ENCODE measurements at regions not wholly inside any gene's neighbourhood (a gene's known extent, or its start where the extent isn't known, plus 50 kb on each side); places are given as distances from the start of the nearest gene placed in this dataset.
A peak's percentile ranks its signal among the peaks of the same experiment; 100 is the strongest.

DNA sequence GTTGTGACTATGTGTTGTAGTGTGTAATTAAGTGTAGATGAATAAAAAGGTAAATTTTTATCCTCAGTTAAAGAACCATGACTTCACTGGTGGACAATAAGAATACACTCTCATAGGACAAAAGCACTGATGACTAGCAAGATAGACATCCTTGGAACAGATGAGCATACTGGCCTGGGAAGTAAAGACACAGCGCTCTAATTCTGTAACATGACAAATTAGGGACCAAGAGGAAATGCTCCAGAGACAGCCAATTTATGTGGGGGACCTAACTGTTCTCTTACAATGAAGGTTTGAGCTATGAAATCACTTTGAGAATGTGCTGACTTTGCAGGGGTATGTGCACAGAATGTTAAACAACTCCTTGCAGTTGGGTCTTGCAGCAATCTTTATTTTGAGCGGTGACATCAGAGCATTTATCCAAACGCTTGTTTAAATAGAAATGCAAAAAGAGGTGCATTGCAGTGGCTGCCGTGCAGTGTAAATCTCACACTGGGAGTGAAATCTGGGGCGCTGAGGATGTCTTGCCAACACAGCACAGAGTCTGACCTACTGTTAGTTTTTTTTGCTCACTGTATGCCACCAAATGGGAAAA, 109.3 kb downstream of the MAGEC2 start:
- no peak overlapping the region for H3K27ac ChIP-seq
- no peak overlapping the region for H2AFZ ChIP-seq
- ChIA-PET CTCF (no interaction called here), POLR2A (ENCODE audit: unreplicated experiment) (no interaction called here)
- no peaks in the 10 kb centered on the region for H3K79me2 ChIP-seq (ENCODE audit: low read depth)
- H3K36me3 ChIP-seq (ENCODE audit: low read depth) = no peaks in the 10 kb centered on the region
- no peaks in the 10 kb centered on the region for H3F3A ChIP-seq (ENCODE audit: insufficient read depth, low read depth)
- no peaks in the 10 kb centered on the region for H4K20me1 ChIP-seq (ENCODE audit: insufficient read depth)
- no peak for DNase-seq
- no peaks in the 10 kb centered on the region for H3K9me2 ChIP-seq (ENCODE audit: insufficient read depth)
- no peaks in the 10 kb centered on the region for H3K4me1 ChIP-seq (replicated peaks; ENCODE audit: insufficient read depth)
- H3K27me3 ChIP-seq (ENCODE audit: insufficient read depth, low read depth) = no peaks in the 10 kb centered on the region
- no TSS peak for BruUV-seq (replicated peaks)
- no peak overlapping the region for H3K4me2 ChIP-seq
- no peak for TF ChIP-seq EZH2 (IDR thresholded peaks at IDR 0.05; ENCODE audit: low read depth)
- TF ChIP-seq, protein P1, sequence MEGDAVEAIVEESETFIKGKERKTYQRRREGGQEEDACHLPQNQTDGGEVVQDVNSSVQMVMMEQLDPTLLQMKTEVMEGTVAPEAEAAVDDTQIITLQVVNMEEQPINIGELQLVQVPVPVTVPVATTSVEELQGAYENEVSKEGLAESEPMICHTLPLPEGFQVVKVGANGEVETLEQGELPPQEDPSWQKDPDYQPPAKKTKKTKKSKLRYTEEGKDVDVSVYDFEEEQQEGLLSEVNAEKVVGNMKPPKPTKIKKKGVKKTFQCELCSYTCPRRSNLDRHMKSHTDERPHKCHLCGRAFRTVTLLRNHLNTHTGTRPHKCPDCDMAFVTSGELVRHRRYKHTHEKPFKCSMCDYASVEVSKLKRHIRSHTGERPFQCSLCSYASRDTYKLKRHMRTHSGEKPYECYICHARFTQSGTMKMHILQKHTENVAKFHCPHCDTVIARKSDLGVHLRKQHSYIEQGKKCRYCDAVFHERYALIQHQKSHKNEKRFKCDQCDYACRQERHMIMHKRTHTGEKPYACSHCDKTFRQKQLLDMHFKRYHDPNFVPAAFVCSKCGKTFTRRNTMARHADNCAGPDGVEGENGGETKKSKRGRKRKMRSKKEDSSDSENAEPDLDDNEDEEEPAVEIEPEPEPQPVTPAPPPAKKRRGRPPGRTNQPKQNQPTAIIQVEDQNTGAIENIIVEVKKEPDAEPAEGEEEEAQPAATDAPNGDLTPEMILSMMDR (conservative IDR thresholded peaks at IDR 0.05) = no peak
- no peak overlapping the region for H3K4me3 ChIP-seq
- H3K9me3 ChIP-seq (ENCODE audit: insufficient read depth, low read depth) = no peaks in the 10 kb centered on the region; the same call in 1 of the 2 replicates
- intact Hi-C loops (cut with micrococcal nuclease; ENCODE audit: unreplicated experiment) = no loop called here

DNA sequence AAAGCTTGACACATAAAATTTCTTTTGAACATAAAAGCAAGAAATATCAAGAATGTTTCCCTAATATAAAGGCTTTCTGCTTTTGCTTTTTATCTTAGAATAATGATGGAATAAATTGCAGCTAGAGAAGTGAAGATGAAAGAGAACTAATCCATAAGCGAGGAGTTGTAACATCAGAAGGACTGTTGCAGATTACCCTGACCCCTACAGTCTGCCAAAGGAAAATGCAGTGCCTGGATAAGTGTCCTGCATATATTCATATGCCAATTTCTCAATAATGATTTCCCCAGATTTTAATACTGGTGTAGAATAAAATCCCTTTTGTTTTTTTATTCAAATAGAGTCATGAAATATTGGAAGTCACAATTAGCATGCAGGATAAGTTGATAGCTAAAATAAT, 115.9 kb downstream of the MAGEC2 start:
- Histone ChIP-seq H4K20me1 (ENCODE audit: insufficient read depth) (no peaks in the 10 kb centered on the region), H2AFZ (no peak overlapping the region), H3K27ac (no peak overlapping the region), H3K9me2 (ENCODE audit: insufficient read depth) (no peaks in the 10 kb centered on the region), H3K4me2 (no peak overlapping the region), H3K4me3 (no peak overlapping the region), H3K9me3 (ENCODE audit: insufficient read depth, low read depth) (no peaks in the 10 kb centered on the region; the same call in 1 of the 2 replicates), H3K4me1 (replicated peaks; ENCODE audit: insufficient read depth) (no peaks in the 10 kb centered on the region), H3K27me3 (ENCODE audit: insufficient read depth, low read depth) (no peaks in the 10 kb centered on the region), H3K36me3 (ENCODE audit: low read depth) (no peaks in the 10 kb centered on the region), H3K79me2 (ENCODE audit: low read depth) (no peaks in the 10 kb centered on the region), H3F3A (ENCODE audit: insufficient read depth, low read depth) (no peaks in the 10 kb centered on the region)
- intact Hi-C loops (cut with micrococcal nuclease; ENCODE audit: unreplicated experiment) = loop anchor here (10.0 kb wide), 1 partner anchor 144 kb away; no protein-coding TSS in a partner anchor
- BruUV-seq (replicated peaks) = no TSS peak
- DNase-seq = no peak
- ChIA-PET CTCF (interaction anchor here (0.6 kb wide), 1 partner anchor 1554 kb away, joined by 3 read pairs; no protein-coding TSS in a partner anchor), POLR2A (ENCODE audit: unreplicated experiment) (no interaction called here)
- TF ChIP-seq, protein P1 (conservative IDR thresholded peaks at IDR 0.05) = peak; percentile 60
- no peak for TF ChIP-seq EZH2 (IDR thresholded peaks at IDR 0.05; ENCODE audit: low read depth)

DNA sequence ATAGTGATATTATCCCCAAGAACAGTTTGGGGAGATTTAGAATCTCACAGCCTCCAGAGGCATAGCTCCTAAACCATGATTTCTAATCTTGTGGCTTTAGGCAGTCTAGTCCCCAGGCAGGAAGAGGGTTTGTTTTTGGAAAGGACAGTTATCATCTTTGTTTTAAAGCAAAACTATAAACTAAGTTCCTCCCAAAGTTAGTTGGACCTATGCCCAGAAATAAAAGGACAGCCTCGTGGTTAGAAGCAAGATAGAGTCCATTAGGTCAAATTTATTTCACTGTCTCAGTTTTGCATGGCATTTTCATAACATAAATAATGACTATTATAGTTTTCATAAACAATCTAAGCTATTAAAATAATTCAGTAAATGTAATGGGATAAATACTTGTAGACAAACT, 120.5 kb downstream of the MAGEC2 start:
- CTCF ChIA-PET = interaction anchor here (0.6 kb wide), 1 partner anchor 1166 kb away, joined by 7 read pairs; no protein-coding TSS in a partner anchor
- no TSS peak for BruUV-seq (replicated peaks)
- TF ChIP-seq, protein P1 (conservative IDR thresholded peaks at IDR 0.05) = no peak
- TF ChIP-seq EZH2 (IDR thresholded peaks at IDR 0.05; ENCODE audit: low read depth) = no peak

More for the DNA sequence above, 120.5 kb downstream of the MAGEC2 start:
- no peaks in the 10 kb centered on the region for H3K27me3 ChIP-seq (ENCODE audit: insufficient read depth, low read depth)
- no peak overlapping the region for H3K4me2 ChIP-seq
- POLR2A ChIA-PET (ENCODE audit: unreplicated experiment) = no interaction called here
- H3K4me3 ChIP-seq = no peak overlapping the region
- no peak overlapping the region for H2AFZ ChIP-seq
- no peaks in the 10 kb centered on the region for H4K20me1 ChIP-seq (ENCODE audit: insufficient read depth)
- no peaks in the 10 kb centered on the region; the same call in 1 of the 2 replicates for H3K9me3 ChIP-seq (ENCODE audit: insufficient read depth, low read depth)
- intact Hi-C loops (cut with micrococcal nuclease; ENCODE audit: unreplicated experiment) = loop anchor here (10.0 kb wide), 1 partner anchor 140 kb away; no protein-coding TSS in a partner anchor
- H3K9me2 ChIP-seq (ENCODE audit: insufficient read depth) = no peaks in the 10 kb centered on the region
- no peak overlapping the region for H3K27ac ChIP-seq
- H3K4me1 ChIP-seq (replicated peaks; ENCODE audit: insufficient read depth) = no peaks in the 10 kb centered on the region
- DNase-seq = no peak
- no peaks in the 10 kb centered on the region for H3K36me3 ChIP-seq (ENCODE audit: low read depth)
- H3K79me2 ChIP-seq (ENCODE audit: low read depth) = no peaks in the 10 kb centered on the region
- no peaks in the 10 kb centered on the region for H3F3A ChIP-seq (ENCODE audit: insufficient read depth, low read depth)

Data from PC-9 (cell line).